Ectodermal cell (in vitro differentiated cells): ENCODE measurements at regions not wholly inside any gene's neighbourhood (a gene's known extent, or its start where the extent isn't known, plus 50 kb on each side); places are given as distances from the start of the nearest gene placed in this dataset.
"Not testable (repeated sequence)": the region's sequence is repeated elsewhere in the genome, so short reads cannot be mapped to it uniquely, and the experiment has no call there.

Experiments used
- H3K27ac ChIP-seq: 2 replicates; pipeline ENCODE4 v1.7.0; 2013; ENCODE audit warnings: mild to moderate bottlenecking, low read depth, low read length; ENCODE audit not compliant: insufficient read depth, poor library complexity, severe bottlenecking
- H3K27me3 ChIP-seq: 2 replicates; pipeline ENCODE4 v1.7.0; 2013; ENCODE audit warnings: mild to moderate bottlenecking, low read length; ENCODE audit not compliant: insufficient read depth, control insufficient read depth, poor library complexity, severe bottlenecking
- H3K36me3 ChIP-seq: one replicate; pipeline ENCODE4 v1.7.0; 2013; ENCODE audit warnings: low read length; ENCODE audit not compliant: control insufficient read depth, insufficient read depth
- H3K4me1 ChIP-seq: one replicate; pipeline ENCODE4 v1.7.0; 2013; ENCODE audit warnings: low read length; ENCODE audit not compliant: control insufficient read depth, insufficient read depth
- H3K4me3 ChIP-seq: 2 replicates; pipeline ENCODE4 v1.7.0; 2013; ENCODE audit warnings: low read depth, low read length, control low read depth; ENCODE audit not compliant: insufficient read depth
- H3K9me3 ChIP-seq: 2 replicates; pipeline ENCODE4 v1.7.0; 2013; ENCODE audit warnings: mild to moderate bottlenecking, low read length, moderate library complexity; ENCODE audit not compliant: control insufficient read depth
- WGBS, 2 experiments: methylation state at CpG; one replicate each; pipeline ENCODE4 v1.1.7; 2013; ENCODE audit warnings: missing lambda C conversion rate in 2 of 2; 5-methylcytosine and 5-hydroxymethylcytosine counted together

DNA sequence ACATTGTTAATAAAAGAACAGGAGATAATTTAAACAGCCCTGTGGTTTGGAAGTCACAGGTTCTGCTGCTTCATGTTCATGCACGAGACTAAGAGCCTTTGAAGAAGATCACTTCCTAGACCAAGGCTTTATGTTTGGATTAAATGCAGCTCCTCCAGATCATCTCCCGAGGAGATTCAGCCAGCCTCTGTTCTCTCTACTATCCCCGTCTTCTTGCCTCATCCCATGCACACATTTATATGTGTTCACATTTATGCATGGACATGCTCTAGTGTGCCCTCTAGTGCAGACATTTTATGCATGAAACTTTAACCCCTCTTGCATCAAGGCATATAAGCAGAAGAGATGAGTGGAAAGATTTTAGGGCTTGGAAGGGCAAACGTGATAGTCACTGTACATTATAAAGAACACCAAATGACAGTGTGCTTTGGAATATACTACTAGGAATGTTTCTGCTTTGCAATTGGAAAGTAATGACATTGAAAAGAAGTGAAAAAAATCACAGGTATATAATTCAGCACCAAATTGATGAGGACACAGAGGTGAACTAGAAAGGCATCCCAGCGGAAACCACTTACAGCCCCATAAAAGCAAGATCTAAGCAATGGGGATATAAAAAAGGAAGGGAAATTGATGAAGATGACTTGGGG is 271.5 kb upstream of the PLGLB2 start:
- H3K27me3 ChIP-seq, H3K9me3 ChIP-seq, H3K4me3 ChIP-seq, H3K4me1 ChIP-seq, H3K27ac ChIP-seq, H3K36me3 ChIP-seq: not testable (repeated sequence)
- WGBS, 2 experiments, result 75 to 85% methylated on average over 2 to 3 of the region's 5 CpGs

DNA sequence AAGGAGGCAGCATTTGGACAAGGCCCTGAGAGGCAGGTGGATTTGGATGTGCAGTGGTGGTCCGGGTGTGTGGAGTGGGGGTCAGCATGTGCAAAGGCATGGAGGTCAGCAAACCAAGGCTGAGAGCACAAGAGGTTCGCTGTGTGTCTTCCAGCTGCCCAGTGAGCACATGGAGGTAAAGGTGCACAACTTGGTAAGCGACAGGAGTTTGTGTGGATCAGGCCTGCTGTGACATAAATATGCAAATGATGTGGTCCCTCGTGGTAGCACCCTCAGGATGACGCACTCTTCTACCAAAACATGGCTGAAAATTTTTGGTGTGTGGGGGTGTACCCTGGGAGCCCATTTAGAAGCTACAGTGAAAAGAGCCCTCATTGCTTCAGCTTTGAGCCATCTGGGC is 271.0 kb upstream of the PLGLB2 start:
- H3K27me3 ChIP-seq, H3K27ac ChIP-seq, H3K9me3 ChIP-seq, H3K36me3 ChIP-seq, H3K4me1 ChIP-seq, H3K4me3 ChIP-seq: not testable (repeated sequence)
- WGBS, 2 experiments, result 85 to 86% methylated on average over 5 of the region's 5 CpGs

GRCh38 chr2:87477669-87478428 is 270.0 kb upstream of the PLGLB2 start:
- H3K9me3 ChIP-seq, H3K36me3 ChIP-seq, H3K27me3 ChIP-seq, H3K4me3 ChIP-seq, H3K27ac ChIP-seq, H3K4me1 ChIP-seq: not testable (repeated sequence)
- WGBS, 2 experiments, result 94 to 98% methylated on average over 3 to 5 of the region's 12 CpGs

- H3K4me1 ChIP-seq, H3K27ac ChIP-seq, H3K36me3 ChIP-seq, H3K9me3 ChIP-seq, H3K27me3 ChIP-seq, H3K4me3 ChIP-seq: not testable (repeated sequence)
- 97 to 100% methylated on average over 2 to 3 of the region's 4 CpGs for WGBS, 2 experiments
Measured at GRCh38 chr2:87478911-87479310, 269.0 kb upstream of the PLGLB2 start.

- not testable (repeated sequence) for H3K36me3 ChIP-seq, H3K9me3 ChIP-seq, H3K4me1 ChIP-seq, H3K27me3 ChIP-seq, H3K4me3 ChIP-seq, H3K27ac ChIP-seq
- WGBS, 2 experiments, result 53 to 59% methylated on average over 5 of the region's 7 CpGs
Measured at GRCh38 chr2:87483093-87483680, 264.7 kb upstream of the PLGLB2 start.

DNA sequence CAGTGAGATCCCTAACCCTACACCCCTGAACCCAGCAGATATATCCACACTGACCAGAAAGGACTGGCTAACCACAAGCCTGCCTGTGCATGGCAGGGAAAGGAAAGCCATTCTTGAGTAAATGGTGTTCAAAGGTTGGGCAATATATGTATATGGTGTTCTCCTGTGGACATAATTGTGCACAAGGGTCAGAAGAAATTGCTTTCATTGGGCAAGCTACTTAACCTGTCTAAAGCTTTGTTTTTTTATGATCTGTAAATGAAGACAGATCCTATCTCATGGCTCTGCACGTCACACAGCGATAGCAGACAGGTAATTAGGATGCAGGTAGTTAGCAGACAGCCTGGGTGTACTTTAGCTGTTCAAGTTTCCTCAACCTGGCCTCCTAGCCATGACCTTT is 263.5 kb upstream of the PLGLB2 start:
- not testable (repeated sequence) for H3K9me3 ChIP-seq, H3K36me3 ChIP-seq, H3K4me3 ChIP-seq, H3K27ac ChIP-seq, H3K4me1 ChIP-seq, H3K27me3 ChIP-seq
- WGBS, 2 experiments, result 83 to 90% methylated on average over 2 of the region's 2 CpGs

DNA sequence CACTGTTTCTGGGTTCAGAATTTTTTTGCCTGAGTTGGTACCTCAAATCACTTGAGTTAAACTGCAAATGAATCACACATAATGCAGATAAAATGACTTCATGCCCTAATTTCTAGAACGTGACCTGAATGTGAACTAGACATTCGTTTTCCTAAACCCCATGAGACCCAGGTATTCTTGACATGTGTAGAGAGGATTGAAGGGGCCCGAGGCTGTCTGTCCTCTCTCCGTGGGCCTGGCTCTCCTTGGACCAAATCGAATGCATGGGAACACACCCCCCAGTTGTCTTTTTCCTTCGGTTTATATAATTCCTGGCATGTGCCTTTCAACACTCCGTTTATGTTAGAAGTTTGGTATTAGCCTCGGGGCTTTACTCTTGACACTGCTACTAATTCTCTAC is 262.4 kb upstream of the PLGLB2 start:
- 20 to 72% methylated on average over 1 to 3 of the region's 8 CpGs for WGBS, 2 experiments
- not testable (repeated sequence) for H3K27me3 ChIP-seq, H3K4me1 ChIP-seq, H3K4me3 ChIP-seq, H3K9me3 ChIP-seq, H3K36me3 ChIP-seq, H3K27ac ChIP-seq

DNA sequence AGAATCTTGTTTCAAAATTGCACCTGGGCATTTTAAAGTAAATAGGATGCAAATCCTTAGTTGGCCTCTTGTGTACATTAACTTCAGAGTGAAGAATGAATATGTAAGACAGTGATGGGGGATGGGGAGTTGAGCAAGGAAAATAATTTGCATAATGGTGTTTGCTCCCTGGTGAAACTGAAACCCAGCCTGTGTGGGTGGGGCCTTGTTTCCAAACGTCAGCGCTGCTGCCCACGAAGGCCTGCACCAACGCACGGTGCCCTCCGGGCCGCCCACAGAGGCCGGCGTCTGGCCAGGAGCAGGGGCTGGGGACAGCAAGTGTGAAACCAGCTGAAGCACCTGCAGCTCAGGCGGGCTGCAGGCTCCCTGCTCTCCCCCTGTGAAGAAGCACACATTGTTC is 262.0 kb upstream of the PLGLB2 start:
- not testable (repeated sequence) for H3K9me3 ChIP-seq, H3K4me3 ChIP-seq, H3K27me3 ChIP-seq, H3K4me1 ChIP-seq, H3K27ac ChIP-seq, H3K36me3 ChIP-seq
- no CpG with 5 or more reads among the region's 10 CpGs for WGBS, 2 experiments

DNA sequence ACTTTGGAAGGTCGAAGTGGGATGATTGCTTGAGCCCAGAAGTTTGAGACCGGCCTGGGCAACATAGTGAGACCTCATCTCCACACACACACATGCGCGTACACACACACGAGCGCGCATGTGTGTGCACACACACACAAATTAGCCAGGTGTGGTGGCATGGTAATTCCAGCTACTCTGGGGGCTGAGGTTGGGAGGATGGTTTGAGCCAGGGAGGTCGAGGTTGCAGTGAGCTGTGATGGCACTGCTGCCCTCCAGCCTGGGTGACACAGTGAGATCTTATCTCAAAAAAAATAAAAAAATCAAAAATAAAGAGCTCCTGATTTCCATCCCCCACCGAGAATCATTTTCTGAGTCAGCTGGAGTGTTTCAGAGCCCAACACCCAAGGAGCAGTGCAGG is 261.5 kb upstream of the PLGLB2 start:
- 88 to 89% methylated on average over 3 to 7 of the region's 9 CpGs for WGBS, 2 experiments
- not testable (repeated sequence) for H3K4me3 ChIP-seq, H3K27ac ChIP-seq, H3K36me3 ChIP-seq, H3K4me1 ChIP-seq, H3K27me3 ChIP-seq, H3K9me3 ChIP-seq

DNA sequence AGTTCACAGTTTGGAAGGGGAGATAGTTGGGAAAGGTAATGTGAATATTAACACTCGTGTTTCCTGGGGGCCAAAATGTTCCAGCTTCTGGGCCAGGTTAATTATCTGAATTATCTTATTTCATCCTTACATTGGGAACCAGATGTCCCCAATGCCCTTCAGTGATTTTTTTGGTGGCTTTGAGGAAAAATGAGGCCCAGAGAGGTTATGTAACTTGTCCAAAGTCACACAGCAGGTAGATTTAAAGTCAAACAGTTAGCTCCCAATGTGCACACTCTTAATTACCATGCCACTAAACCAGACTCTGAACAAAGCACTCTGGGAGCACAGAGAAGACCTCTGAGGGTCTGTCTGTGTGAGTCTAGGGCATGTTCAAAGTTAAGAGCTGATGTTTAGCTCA is 259.9 kb upstream of the PLGLB2 start:
- WGBS, 2 experiments, result 90% methylated on average over 1 of the region's 1 CpG; no CpG with 5 or more reads in 1 of the 2 experiments

More for the DNA sequence above, 259.9 kb upstream of the PLGLB2 start:
- not testable (repeated sequence) for H3K4me3 ChIP-seq, H3K9me3 ChIP-seq, H3K27me3 ChIP-seq, H3K36me3 ChIP-seq, H3K27ac ChIP-seq, H3K4me1 ChIP-seq
